ENCODE measurements at regions not wholly inside any gene's neighbourhood (a gene's known extent, or its start where the extent isn't known, plus 50 kb on each side); places are given as distances from the start of the nearest gene placed in this dataset.

GRCh38 chr13:40152145-40152544, 496.7 kb downstream of the COG6 start:
- DNase-seq, result no peak

GRCh38 chr13:40152922-40153321, 497.5 kb downstream of the COG6 start:
- DNase-seq, result no peak

DNA sequence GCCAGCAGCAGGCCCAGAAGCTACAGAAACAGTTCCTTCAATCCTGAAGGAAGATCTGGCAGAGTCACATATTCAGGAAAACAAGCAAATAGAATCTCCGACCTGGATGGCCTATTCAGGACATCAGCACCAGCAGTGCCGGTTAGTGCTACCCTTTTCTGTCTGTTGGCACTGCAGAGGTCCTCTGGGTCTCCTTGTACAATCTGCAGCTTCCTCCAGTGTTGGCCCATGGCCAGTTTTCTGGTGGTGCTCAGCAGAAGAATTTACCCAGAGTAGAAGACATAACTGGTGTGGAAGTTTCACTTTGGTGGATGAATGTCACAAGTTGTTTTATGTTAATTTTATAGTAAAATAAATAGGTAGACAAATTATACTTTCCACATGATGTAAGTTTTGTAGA, 498.1 kb downstream of the COG6 start:
- no peak for DNase-seq

DNA sequence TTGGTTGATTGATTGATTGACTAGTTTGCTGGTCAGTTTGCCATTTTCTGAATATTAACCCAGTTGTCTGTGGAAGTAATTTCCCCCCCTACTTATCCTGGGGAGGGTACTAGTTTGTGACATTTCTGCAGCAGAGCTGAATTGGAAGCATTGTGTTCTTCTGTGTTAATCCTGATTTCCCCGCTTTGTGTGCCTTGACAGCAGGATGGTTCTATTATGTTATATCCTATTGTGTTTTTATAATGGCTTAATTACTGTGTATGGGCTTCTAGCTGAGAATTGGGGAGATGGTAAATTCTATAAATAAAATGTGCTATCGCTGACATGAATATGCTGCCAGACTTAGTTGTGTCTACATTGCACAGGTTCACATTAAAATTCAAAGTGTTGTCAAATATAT, 499.7 kb downstream of the COG6 start:
- DNase-seq, result no peak

GRCh38 chr13:40158218-40158617, 502.8 kb downstream of the COG6 start:
- no peak for DNase-seq

DNA sequence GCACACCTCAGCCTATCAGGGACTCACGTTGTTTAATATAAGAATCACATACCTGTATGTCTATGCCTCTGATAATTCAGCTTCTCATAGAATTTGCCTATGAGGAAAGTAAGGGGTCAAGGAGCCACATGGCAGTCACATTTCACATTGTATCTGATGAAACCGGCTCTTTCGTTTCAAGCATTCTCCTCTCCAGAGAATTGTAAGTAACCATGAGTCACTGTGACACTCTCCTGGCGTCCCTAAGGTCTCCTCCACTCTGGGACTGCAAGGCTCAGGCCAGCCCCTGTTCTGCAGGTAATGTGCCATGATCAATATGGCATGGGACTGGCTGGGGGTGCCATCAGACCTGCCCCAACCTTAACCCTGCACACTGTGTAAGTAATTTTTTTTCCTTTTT, 503.3 kb downstream of the COG6 start:
- DNase-seq, result no peak

DNA sequence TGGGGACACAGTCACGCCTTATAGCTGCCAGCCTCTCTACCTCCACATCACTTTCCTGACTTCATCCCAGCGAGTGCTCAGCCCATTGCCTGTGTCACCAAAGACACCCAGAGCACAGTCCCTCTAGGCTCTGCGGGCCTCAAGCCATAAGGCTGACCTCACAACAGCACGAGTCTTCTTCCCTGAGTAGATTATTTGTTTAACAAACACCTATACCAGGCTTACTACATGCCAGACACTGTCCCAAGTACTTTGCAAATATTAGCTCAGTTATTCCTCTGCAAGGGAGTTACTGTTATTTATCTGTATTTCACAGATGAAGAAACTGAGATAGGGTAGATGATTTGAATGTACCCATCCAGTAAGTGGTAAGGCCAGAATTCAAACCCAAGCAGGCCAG, 504.3 kb downstream of the COG6 start:
- no peak for DNase-seq

DNA sequence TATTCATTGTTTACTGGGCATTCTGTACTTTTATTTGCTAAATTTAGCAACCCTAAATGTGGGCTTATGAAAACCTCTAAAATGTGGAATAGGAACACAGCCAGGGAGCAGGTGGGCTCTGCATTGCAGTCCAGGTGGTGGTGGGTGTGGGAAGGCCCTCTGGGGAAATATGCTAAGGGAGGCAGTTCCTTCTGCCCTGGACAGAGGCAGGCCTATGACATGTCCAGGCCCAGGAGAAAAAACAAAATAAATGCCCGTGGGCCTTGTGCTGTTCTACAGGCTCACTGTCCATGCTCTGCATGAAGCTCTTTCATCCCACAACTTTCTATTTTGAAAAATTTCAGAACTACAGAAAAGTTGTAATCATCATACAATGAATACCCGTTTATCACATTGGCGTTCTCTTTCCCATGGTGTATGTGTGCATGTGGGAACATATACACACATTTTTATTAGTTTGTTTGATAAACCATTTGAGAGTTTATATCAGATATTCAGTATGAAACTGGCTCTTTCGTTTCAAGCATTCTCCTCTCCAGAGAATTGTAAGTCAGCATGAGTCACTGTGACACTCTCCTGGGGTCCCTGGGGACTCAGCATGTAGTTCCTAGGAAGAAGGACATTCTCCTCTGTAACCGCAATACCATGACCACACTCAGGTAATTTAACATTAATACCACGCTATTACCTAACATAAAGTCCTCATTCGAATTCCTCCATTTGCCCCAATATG, 505.3 kb downstream of the COG6 start:
- no peak for DNase-seq

GRCh38 chr13:40161351-40161810, 505.1 kb downstream of the FOXO1 start:
- DNase-seq, result no peak

GRCh38 chr13:40161931-40162330, 504.5 kb downstream of the FOXO1 start:
- no peak for DNase-seq

DNA sequence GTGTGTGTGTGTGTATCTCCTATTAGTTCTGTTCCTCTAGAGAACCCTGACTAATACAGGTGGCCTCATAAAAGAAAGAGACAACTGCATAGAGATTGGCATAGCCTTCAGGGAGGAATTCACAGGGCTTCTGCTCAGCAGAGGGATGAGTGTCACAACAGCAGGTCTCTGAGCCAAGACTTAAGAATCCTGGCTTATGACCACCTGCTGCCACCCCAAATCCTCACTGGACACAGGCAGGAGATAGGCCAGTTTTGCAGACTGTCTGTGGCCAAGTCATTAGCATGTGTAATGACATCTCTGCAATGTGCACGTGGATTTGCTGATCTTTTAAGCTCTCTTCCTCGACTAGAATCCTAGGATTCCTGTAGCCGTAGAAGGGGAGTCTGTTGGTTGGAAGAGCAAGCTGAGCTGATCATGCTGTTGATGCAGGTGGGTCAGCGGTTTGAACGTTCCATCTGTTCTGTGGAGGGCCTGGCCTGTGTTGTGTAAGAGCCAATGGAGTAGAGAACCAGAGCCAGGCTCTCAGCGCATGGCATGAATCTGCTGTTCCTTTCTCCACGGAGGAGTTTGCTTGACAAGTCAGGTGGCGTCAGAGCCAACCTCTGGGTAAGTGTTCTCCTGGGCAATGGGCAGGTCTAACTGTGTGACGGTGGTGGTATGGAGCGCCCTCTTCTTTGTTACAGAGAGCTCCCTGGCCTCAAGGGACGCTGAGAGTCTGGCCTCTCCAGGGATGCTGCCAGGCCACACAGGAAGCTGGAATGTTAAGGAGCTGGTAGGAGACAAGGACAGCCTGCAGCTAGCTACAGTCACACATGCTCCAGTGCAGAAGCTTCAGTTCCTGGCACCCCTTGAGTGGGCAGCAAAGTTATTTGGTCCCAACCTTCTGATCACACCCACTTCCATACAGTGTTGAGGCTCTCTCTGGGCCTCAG, 503.1 kb downstream of the FOXO1 start:
- no peak for DNase-seq

GRCh38 chr13:40164133-40164532, 502.3 kb downstream of the FOXO1 start:
- no peak for DNase-seq

GRCh38 chr13:40165316-40165932, 501.0 kb downstream of the FOXO1 start:
- no peak for DNase-seq

DNA sequence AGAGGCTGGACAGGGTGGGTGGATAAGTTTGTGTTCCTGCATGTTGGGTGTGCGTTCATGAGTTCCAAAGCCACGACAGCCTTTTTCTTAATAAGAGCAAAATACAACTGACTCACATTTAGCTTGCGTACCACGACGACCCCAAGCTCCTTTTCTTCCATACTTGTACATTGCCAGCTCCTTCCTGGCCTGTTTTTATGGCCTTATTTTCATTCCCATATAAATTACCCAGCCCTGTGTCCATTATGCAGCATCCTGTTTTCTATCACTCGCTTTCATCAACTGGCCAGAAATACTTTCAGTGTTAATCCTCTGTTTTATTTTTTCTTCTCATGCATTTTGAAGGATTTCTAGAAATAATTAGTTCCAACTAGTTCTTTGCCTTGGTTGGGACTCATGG, 499.1 kb downstream of the FOXO1 start:
- no peak for DNase-seq

DNA sequence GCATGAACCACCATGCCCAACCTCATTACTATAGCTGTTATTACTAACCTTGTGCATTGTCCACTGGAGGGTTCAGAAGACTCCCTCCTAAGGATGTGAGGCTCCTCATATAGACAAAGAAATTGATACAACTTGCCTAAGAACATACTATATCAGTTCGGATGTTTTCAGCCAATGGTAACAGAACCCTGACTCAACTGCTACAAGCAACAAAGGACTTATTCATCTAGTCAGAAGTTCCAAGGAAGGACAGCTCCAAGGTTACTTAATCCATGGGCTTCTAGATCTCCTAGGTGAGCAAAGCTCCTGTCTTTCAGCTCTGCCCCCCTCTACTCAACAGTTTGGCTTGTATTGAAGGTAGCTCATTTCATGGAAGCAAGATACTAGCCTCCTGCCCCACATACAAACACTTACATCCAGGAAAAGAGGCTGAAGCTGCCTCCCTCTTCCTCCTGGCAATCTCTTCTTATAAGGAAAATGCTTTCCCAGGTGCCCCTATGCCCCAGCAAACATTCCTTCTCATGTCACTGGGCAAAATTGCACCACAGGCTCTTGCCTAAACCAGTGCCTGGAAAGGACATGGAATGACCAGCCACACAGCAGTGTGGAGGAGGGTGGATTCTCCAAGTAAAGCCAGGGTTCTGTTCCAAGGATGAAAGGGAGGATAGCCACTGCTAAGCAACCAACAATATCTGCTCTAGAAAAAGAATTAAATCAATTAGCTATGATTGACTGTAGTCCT, 497.8 kb downstream of the FOXO1 start:
- DNase-seq, result no peak

DNA sequence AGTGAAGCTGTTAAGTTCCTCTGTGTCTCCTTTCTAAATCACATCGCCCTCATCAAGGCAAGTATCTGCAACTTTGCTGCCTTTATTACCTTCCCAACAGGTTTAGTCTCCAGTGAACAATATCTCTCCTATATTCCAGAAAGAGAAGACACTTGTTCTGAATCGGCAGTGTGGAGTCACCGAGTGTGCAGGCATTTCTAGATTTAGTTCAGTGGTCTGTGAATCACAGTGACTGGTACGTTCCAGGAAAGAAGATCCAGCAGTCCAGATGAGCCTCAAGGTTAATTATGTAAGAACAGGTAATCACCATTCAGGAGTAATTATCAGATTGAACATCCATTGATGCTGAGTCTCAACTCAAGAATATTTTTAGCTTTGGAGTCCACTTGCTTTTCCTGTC, 497.0 kb downstream of the FOXO1 start:
- no peak for DNase-seq

DNA sequence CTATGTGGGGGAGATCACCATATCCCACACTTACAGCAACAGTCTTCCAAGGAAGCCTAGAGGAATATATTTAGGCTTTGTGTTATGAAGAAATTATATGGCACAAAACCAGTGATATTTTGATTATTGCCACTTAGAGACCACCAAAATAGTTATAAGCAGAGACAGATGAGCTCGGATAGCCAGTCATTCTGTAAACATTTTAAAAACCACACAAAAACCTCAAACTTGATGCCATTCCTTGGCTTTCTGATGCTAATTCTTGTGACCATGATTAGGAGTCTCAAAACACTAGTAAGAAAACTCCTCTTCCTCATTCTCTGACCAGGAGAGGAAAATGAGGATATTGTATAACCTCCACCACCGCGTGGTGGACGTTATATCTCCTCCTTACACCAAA, 496.4 kb downstream of the FOXO1 start:
- DNase-seq, result no peak

GRCh38 chr13:40170982-40171381, 495.5 kb downstream of the FOXO1 start:
- DNase-seq, result no peak

- no peak for DNase-seq
These were observed 494.9 kb downstream of the FOXO1 start for GRCh38 chr13:40171566-40171965.

DNA sequence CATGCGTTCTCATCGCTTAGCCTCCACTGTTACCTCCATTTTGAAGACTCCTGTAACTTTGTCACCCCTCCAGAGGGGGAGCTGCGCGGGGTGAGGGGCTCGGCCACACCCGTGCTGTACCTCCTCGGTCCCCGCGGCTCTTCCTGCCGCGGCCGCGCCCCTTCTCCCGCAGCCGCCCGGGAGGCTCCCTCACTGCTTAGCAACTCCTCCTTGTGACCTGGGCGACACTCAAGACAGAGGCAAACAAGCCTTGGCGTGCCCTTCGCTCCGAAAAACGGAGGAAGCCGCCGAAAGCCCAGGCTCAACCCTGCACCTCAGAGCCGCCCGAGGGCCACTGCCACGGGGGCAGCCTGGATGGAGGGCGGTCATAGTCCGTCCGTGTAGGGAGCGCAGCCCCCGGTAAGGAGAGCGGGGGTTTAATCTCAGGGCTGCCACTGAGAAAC, 494.3 kb downstream of the FOXO1 start:
- no peak for DNase-seq

- DNase-seq, result no peak
These were observed 493.6 kb downstream of the FOXO1 start for GRCh38 chr13:40172878-40173277.

DNA sequence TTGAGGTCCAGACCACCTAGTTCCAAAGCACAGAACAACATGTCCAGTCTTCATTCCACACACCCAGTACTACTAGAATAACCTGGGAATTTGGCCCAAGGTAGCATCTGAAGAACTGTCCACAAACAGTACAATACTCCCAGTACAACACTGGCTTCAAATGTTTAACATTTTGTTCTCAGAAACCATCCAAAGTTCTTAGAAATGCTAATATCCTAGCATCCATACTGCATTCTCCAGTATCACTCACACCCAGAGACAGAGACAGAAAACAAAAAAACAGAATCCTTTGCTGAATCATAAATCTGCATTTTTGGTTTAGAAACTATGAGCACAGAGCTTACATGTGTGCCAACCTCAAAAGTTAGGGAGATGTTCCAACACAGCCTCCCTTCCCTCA, 490.8 kb downstream of the FOXO1 start:
- no peak for DNase-seq

- no peak for DNase-seq
These were observed 490.2 kb downstream of the FOXO1 start for GRCh38 chr13:40176242-40176641.

Data from effector CD4-positive, alpha-beta T cell (primary cell).